ENCODE measurements at regions not wholly inside any gene's neighbourhood (a gene's known extent, or its start where the extent isn't known, plus 50 kb on each side); places are given as distances from the start of the nearest gene placed in this dataset.
A peak's percentile ranks its signal among the peaks of the same experiment; 100 is the strongest.

- Mint-ChIP-seq H3K36me3 (ENCODE audit: insufficient read depth) (no peaks in the 10 kb centered on the region), H3K9me3 (ENCODE audit: low read depth) (no peaks in the 10 kb centered on the region), H3K27me3 (no peaks in the 10 kb centered on the region), H3K4me3 (ENCODE audit: low read depth) (peak overlapping the region; percentile 57), H3K27ac (peak overlapping the region; percentile 97), H3K4me1 (ENCODE audit: low read depth) (peaks cover 54% of the 10 kb centered on the region)
- DNase-seq (ENCODE audit: low spot score, unreplicated experiment): no peak
- TF ChIP-seq, protein P1, sequence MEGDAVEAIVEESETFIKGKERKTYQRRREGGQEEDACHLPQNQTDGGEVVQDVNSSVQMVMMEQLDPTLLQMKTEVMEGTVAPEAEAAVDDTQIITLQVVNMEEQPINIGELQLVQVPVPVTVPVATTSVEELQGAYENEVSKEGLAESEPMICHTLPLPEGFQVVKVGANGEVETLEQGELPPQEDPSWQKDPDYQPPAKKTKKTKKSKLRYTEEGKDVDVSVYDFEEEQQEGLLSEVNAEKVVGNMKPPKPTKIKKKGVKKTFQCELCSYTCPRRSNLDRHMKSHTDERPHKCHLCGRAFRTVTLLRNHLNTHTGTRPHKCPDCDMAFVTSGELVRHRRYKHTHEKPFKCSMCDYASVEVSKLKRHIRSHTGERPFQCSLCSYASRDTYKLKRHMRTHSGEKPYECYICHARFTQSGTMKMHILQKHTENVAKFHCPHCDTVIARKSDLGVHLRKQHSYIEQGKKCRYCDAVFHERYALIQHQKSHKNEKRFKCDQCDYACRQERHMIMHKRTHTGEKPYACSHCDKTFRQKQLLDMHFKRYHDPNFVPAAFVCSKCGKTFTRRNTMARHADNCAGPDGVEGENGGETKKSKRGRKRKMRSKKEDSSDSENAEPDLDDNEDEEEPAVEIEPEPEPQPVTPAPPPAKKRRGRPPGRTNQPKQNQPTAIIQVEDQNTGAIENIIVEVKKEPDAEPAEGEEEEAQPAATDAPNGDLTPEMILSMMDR (IDR thresholded peaks at IDR 0.05; ENCODE audit: unreplicated experiment): no peak
Observed at GRCh38 chr5:124056991-124057723, 545.2 kb downstream of the CSNK1G3 start.

DNA sequence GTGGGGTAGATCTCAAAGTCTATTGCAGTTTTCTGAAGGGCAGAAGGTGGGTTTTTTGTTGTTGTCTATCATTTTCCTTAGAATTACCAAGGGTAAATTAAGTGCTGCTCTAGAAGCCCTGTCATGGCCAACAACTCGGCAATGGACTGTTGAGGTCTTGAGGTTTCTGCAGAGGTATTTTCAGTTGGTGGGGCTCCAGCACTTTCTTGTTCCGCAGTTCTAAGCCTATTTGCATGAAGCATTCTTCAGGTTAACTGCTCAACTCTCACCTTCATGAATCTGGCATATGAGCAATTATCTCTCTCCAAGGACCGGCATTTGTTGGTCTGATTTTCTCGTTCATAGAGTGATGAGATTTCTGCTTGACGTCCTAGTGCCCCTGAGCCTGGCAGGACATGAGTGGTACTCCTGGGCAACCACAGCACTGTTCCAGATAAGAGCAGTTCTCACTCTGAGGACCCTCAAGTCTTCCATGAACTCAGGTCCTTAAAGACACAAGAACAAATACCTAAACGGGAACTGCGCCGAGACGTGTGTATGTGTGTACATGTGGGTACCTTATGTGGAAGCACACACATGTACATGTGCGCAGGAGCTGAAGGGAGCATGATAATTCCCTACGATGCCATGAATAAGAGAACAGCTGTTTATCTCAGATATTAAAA is 544.5 kb downstream of the CSNK1G3 start:
- H3K27me3 Mint-ChIP-seq: no peaks in the 10 kb centered on the region
- DNase-seq (ENCODE audit: low spot score, unreplicated experiment): no peak
- no peaks in the 10 kb centered on the region for H3K9me3 Mint-ChIP-seq (ENCODE audit: low read depth)
- H3K4me1 Mint-ChIP-seq (ENCODE audit: low read depth): peaks cover 59% of the 10 kb centered on the region
- H3K27ac Mint-ChIP-seq: peak overlapping the region; percentile 97
- H3K4me3 Mint-ChIP-seq (ENCODE audit: low read depth): no peak overlapping the region
- TF ChIP-seq, protein P1 (IDR thresholded peaks at IDR 0.05; ENCODE audit: unreplicated experiment): no peak
- H3K36me3 Mint-ChIP-seq (ENCODE audit: insufficient read depth): no peaks in the 10 kb centered on the region

- H3K4me3 Mint-ChIP-seq (ENCODE audit: low read depth): no peak overlapping the region
- no peaks in the 10 kb centered on the region for H3K9me3 Mint-ChIP-seq (ENCODE audit: low read depth)
- no peak for DNase-seq (ENCODE audit: low spot score, unreplicated experiment)
- H3K36me3 Mint-ChIP-seq (ENCODE audit: insufficient read depth): no peaks in the 10 kb centered on the region
- no peak overlapping the region for H3K27ac Mint-ChIP-seq
- no peaks in the 10 kb centered on the region for H3K27me3 Mint-ChIP-seq
- TF ChIP-seq, protein P1 (IDR thresholded peaks at IDR 0.05; ENCODE audit: unreplicated experiment): no peak
- H3K4me1 Mint-ChIP-seq (ENCODE audit: low read depth): peaks cover 57% of the 10 kb centered on the region
Observed at GRCh38 chr5:124055751-124056150, 543.8 kb downstream of the CSNK1G3 start.

GRCh38 chr5:124054564-124054963 is 542.6 kb downstream of the CSNK1G3 start:
- DNase-seq (ENCODE audit: low spot score, unreplicated experiment): no peak
- TF ChIP-seq, protein P1 (IDR thresholded peaks at IDR 0.05; ENCODE audit: unreplicated experiment): no peak
- no peaks in the 10 kb centered on the region for H3K9me3 Mint-ChIP-seq (ENCODE audit: low read depth)
- H3K4me3 Mint-ChIP-seq (ENCODE audit: low read depth): no peak overlapping the region
- H3K27ac Mint-ChIP-seq: no peak overlapping the region
- H3K27me3 Mint-ChIP-seq: no peaks in the 10 kb centered on the region
- H3K36me3 Mint-ChIP-seq (ENCODE audit: insufficient read depth): no peaks in the 10 kb centered on the region
- peaks cover 46% of the 10 kb centered on the region for H3K4me1 Mint-ChIP-seq (ENCODE audit: low read depth)

DNA sequence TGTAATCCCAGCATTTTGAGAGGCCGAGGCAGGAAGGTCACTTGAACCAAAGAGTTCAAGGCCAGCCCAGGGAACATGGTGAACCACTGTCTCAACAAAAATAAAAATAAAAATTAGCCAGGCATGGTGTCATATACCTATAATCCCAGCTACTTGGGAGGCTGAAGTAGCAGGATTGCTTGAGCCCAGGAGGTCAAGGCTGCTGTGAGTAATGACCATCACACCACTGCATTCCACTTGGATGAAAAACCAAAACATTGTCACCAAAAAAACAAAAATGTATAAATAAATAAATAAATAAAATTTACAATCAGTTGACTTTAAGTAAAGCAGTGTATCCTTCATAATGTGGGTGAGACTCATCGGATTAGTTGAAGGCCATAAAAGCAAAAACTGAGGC is 541.4 kb downstream of the CSNK1G3 start:
- no peaks in the 10 kb centered on the region for H3K27me3 Mint-ChIP-seq
- H3K4me1 Mint-ChIP-seq (ENCODE audit: low read depth): peaks cover 34% of the 10 kb centered on the region
- H3K4me3 Mint-ChIP-seq (ENCODE audit: low read depth): no peak overlapping the region
- no peaks in the 10 kb centered on the region for H3K9me3 Mint-ChIP-seq (ENCODE audit: low read depth)
- TF ChIP-seq, protein P1 (IDR thresholded peaks at IDR 0.05; ENCODE audit: unreplicated experiment): no peak
- H3K36me3 Mint-ChIP-seq (ENCODE audit: insufficient read depth): no peaks in the 10 kb centered on the region
- no peak for DNase-seq (ENCODE audit: low spot score, unreplicated experiment)
- H3K27ac Mint-ChIP-seq: no peak overlapping the region
